Large intestine (tissue), 3 donors: ENCODE measurements at regions not wholly inside any gene's neighbourhood (a gene's known extent, or its start where the extent isn't known, plus 50 kb on each side); places are given as distances from the start of the nearest gene placed in this dataset.

ENCODE experiments used
- DNase-seq, 2 donors: peaks; one replicate each; pipeline versions ENCODE4 v3.0.0 to v3.0.0-alpha.2; 2013
- H3K27ac ChIP-seq: one replicate; pipeline ENCODE4 v1.5.1; 2013; ENCODE audit warnings: low read length
- H3K27me3 ChIP-seq: 2 replicates; pipeline ENCODE4 v1.6.1; 2013; ENCODE audit warnings: low read length; ENCODE audit not compliant: control insufficient read depth, insufficient read depth
- H3K36me3 ChIP-seq: 2 replicates; pipeline ENCODE4 v1.6.1; 2013; ENCODE audit warnings: low read length; ENCODE audit not compliant: control insufficient read depth, insufficient read depth
- H3K4me1 ChIP-seq: one replicate; pipeline ENCODE4 v1.6.1; 2013; ENCODE audit warnings: low read length; ENCODE audit not compliant: control insufficient read depth, insufficient read depth
- H3K4me3 ChIP-seq: one replicate; pipeline ENCODE4 v1.5.1; 2013; ENCODE audit warnings: low read length
- H3K9me3 ChIP-seq: one replicate; pipeline ENCODE4 v1.6.1; 2013; ENCODE audit warnings: mild to moderate bottlenecking, low read depth, low read length, moderate library complexity; ENCODE audit not compliant: control insufficient read depth
- WGBS: methylation state at CpG from one replicate; pipeline ENCODE4 v1.1.5; 2013; ENCODE audit warnings: low lambda C conversion rate; ENCODE audit not compliant: insufficient coverage; 5-methylcytosine and 5-hydroxymethylcytosine counted together

GRCh38 chr7:121793716-121794115 lies 79.2 kb upstream of the PTPRZ1 start:
- no peak for DNase-seq
- H3K9me3 ChIP-seq = no peaks in the 10 kb centered on the region
- no peaks in the 10 kb centered on the region for H3K27me3 ChIP-seq
- H3K4me1 ChIP-seq = no peaks in the 10 kb centered on the region
- H3K27ac ChIP-seq = no peak overlapping the region
- no peak overlapping the region for H3K4me3 ChIP-seq
- H3K36me3 ChIP-seq = no peaks in the 10 kb centered on the region
- WGBS = 100% methylated on average over 1 of the region's 5 CpGs

- no peak overlapping the region for H3K4me3 ChIP-seq
- H3K4me1 ChIP-seq = no peaks in the 10 kb centered on the region
- no CpG with 5 or more reads among the region's 3 CpGs for WGBS
- DNase-seq = no peak
- H3K9me3 ChIP-seq = no peaks in the 10 kb centered on the region
- H3K27ac ChIP-seq = no peak overlapping the region
- no peaks in the 10 kb centered on the region for H3K27me3 ChIP-seq
- H3K36me3 ChIP-seq = no peaks in the 10 kb centered on the region
These were observed 95.3 kb upstream of the PTPRZ1 start for GRCh38 chr7:121777672-121778071.

GRCh38 chr7:121774563-121774962 lies 98.4 kb upstream of the PTPRZ1 start:
- 100% methylated on average over 1 of the region's 3 CpGs for WGBS
- no peak for DNase-seq
- no peaks in the 10 kb centered on the region for H3K9me3 ChIP-seq
- no peaks in the 10 kb centered on the region for H3K36me3 ChIP-seq
- no peak overlapping the region for H3K4me3 ChIP-seq
- H3K27me3 ChIP-seq = no peaks in the 10 kb centered on the region
- no peaks in the 10 kb centered on the region for H3K4me1 ChIP-seq
- H3K27ac ChIP-seq = no peak overlapping the region

- H3K4me3 ChIP-seq = no peak overlapping the region
- 100% methylated on average over 1 of the region's 1 CpG for WGBS
- no peaks in the 10 kb centered on the region for H3K9me3 ChIP-seq
- no peak overlapping the region for H3K27ac ChIP-seq
- no peak for DNase-seq
- H3K4me1 ChIP-seq = no peaks in the 10 kb centered on the region
- no peaks in the 10 kb centered on the region for H3K27me3 ChIP-seq
- H3K36me3 ChIP-seq = no peaks in the 10 kb centered on the region
These were observed 106.3 kb upstream of the PTPRZ1 start for GRCh38 chr7:121766676-121767075.

- H3K9me3 ChIP-seq = no peaks in the 10 kb centered on the region
- no peak for DNase-seq
- H3K4me3 ChIP-seq = no peak overlapping the region
- no peaks in the 10 kb centered on the region for H3K4me1 ChIP-seq
- WGBS = 83% methylated on average over 1 of the region's 1 CpG
- H3K27me3 ChIP-seq = no peaks in the 10 kb centered on the region
- no peaks in the 10 kb centered on the region for H3K36me3 ChIP-seq
- no peak overlapping the region for H3K27ac ChIP-seq
These were observed 111.6 kb upstream of the PTPRZ1 start for GRCh38 chr7:121761399-121761798.

GRCh38 chr7:121755818-121756552 lies 117.0 kb upstream of the PTPRZ1 start:
- no peak overlapping the region for H3K27ac ChIP-seq
- no peaks in the 10 kb centered on the region for H3K27me3 ChIP-seq
- H3K36me3 ChIP-seq = no peaks in the 10 kb centered on the region
- no peaks in the 10 kb centered on the region for H3K4me1 ChIP-seq
- no CpG with 5 or more reads among the region's 6 CpGs for WGBS
- H3K4me3 ChIP-seq = no peak overlapping the region
- no peaks in the 10 kb centered on the region for H3K9me3 ChIP-seq
- no peak for DNase-seq

GRCh38 chr7:121755286-121755685 lies 117.7 kb upstream of the PTPRZ1 start:
- no peak for DNase-seq
- H3K4me3 ChIP-seq = no peak overlapping the region
- 92% methylated on average over 1 of the region's 2 CpGs for WGBS
- H3K27me3 ChIP-seq = no peaks in the 10 kb centered on the region
- no peaks in the 10 kb centered on the region for H3K36me3 ChIP-seq
- no peaks in the 10 kb centered on the region for H3K9me3 ChIP-seq
- H3K4me1 ChIP-seq = no peaks in the 10 kb centered on the region
- H3K27ac ChIP-seq = no peak overlapping the region

GRCh38 chr7:121753944-121754343 lies 119.0 kb upstream of the PTPRZ1 start:
- no peaks in the 10 kb centered on the region for H3K9me3 ChIP-seq
- no peaks in the 10 kb centered on the region for H3K4me1 ChIP-seq
- no peak overlapping the region for H3K4me3 ChIP-seq
- H3K36me3 ChIP-seq = no peaks in the 10 kb centered on the region
- WGBS = 100% methylated on average over 1 of the region's 2 CpGs
- H3K27ac ChIP-seq = no peak overlapping the region
- DNase-seq = no peak
- H3K27me3 ChIP-seq = no peaks in the 10 kb centered on the region

GRCh38 chr7:121752706-121753105 lies 120.3 kb upstream of the PTPRZ1 start:
- no peaks in the 10 kb centered on the region for H3K4me1 ChIP-seq

GRCh38 chr7:121748546-121748945 lies 124.4 kb upstream of the PTPRZ1 start:
- Histone ChIP-seq H3K36me3 (no peaks in the 10 kb centered on the region), H3K27ac (no peak overlapping the region)
- no CpG with 5 or more reads among the region's 1 CpG for WGBS

More at GRCh38 chr7:121752706-121753105, 120.3 kb upstream of the PTPRZ1 start:
- H3K4me3 ChIP-seq = no peak overlapping the region
- no peaks in the 10 kb centered on the region for H3K27me3 ChIP-seq
- no peak for DNase-seq
- no peak overlapping the region for H3K27ac ChIP-seq
- H3K36me3 ChIP-seq = no peaks in the 10 kb centered on the region
- no peaks in the 10 kb centered on the region for H3K9me3 ChIP-seq
- WGBS = 20% methylated on average over 1 of the region's 4 CpGs

GRCh38 chr7:121745856-121746255 lies 127.1 kb upstream of the PTPRZ1 start:
- WGBS = no CpG with 5 or more reads among the region's 1 CpG
- no peaks in the 10 kb centered on the region for H3K4me1 ChIP-seq

More at GRCh38 chr7:121748546-121748945, 124.4 kb upstream of the PTPRZ1 start:
- Histone ChIP-seq H3K4me3 (no peak overlapping the region), H3K27me3 (no peaks in the 10 kb centered on the region), H3K9me3 (no peaks in the 10 kb centered on the region), H3K4me1 (no peaks in the 10 kb centered on the region)
- DNase-seq = no peak

More at GRCh38 chr7:121745856-121746255, 127.1 kb upstream of the PTPRZ1 start:
- Histone ChIP-seq H3K9me3 (no peaks in the 10 kb centered on the region), H3K27ac (no peak overlapping the region), H3K27me3 (no peaks in the 10 kb centered on the region), H3K4me3 (no peak overlapping the region), H3K36me3 (no peaks in the 10 kb centered on the region)
- no peak for DNase-seq
